Natural killer cell (primary cell): ENCODE measurements at regions not wholly inside any gene's neighbourhood (a gene's known extent, or its start where the extent isn't known, plus 50 kb on each side); places are given as distances from the start of the nearest gene placed in this dataset.

Source experiments
- ATAC-seq, 3 donors: fragments of 150-1000 bp in 2 of 3; fragments of 200-7000 bp in 1 of 3; cut with Tn5 transposase; 1 replicate in 1 of 3; 2 replicates in 2 of 3; pipeline ENCODE4 v1.10.0; 2021; ENCODE audit warnings: mild to moderate bottlenecking in 2 of 3, moderate library complexity in 2 of 3
- DNase-seq, 2 donors: peaks; one replicate each; pipeline versions ENCODE4 v3.0.0 to v3.0.0-alpha.2; 2013 to 2021; ENCODE audit warnings: mixed read lengths in 1 of 2
- H3K27ac ChIP-seq: one replicate; pipeline ENCODE4 v1.5.1; 2013; ENCODE audit warnings: mild to moderate bottlenecking, low read length
- H3K27me3 ChIP-seq: one replicate; pipeline ENCODE4 v1.6.1; 2013; ENCODE audit warnings: low read length; ENCODE audit not compliant: control insufficient read depth, insufficient read depth
- H3K36me3 ChIP-seq: one replicate; pipeline ENCODE4 v1.6.1; 2013; ENCODE audit warnings: low read length; ENCODE audit not compliant: control insufficient read depth, insufficient read depth
- H3K4me1 ChIP-seq: one replicate; pipeline ENCODE4 v1.6.1; 2013; ENCODE audit warnings: low read length; ENCODE audit not compliant: control insufficient read depth, insufficient read depth
- H3K4me3 ChIP-seq: one replicate; pipeline ENCODE4 v1.5.1; 2013; ENCODE audit warnings: low read length
- H3K9me3 ChIP-seq: one replicate; pipeline ENCODE4 v1.6.1; 2013; ENCODE audit warnings: low read length; ENCODE audit not compliant: control insufficient read depth, insufficient read depth
- H3K27ac Mint-ChIP-seq, 2 donors: one replicate each; pipeline ENCODE4 v1.8.0; 2022; ENCODE audit warnings: mild to moderate bottlenecking in 2 of 2, mixed read lengths in 2 of 2, moderate library complexity in 1 of 2
- H3K27me3 Mint-ChIP-seq, 2 donors: one replicate each; pipeline ENCODE4 v1.8.0; 2022; ENCODE audit warnings: low read depth in 2 of 2, mixed read lengths in 2 of 2
- H3K36me3 Mint-ChIP-seq: one replicate; pipeline ENCODE4 v1.8.0; 2022; ENCODE audit warnings: mixed read lengths
- H3K4me1 Mint-ChIP-seq, 2 donors: one replicate each; pipeline ENCODE4 v1.8.0; 2022; ENCODE audit warnings: mixed read lengths in 2 of 2
- H3K4me3 Mint-ChIP-seq: one replicate; pipeline ENCODE4 v1.8.0; 2022; ENCODE audit warnings: mild to moderate bottlenecking, moderate library complexity, mixed read lengths
- H3K9me3 Mint-ChIP-seq, 2 donors: one replicate each; pipeline ENCODE4 v1.8.0; 2022; ENCODE audit warnings: mixed read lengths in 2 of 2
- CTCF ChIP-seq: fragments of 200-600 bp; IDR thresholded peaks from one replicate; pipeline ENCODE4 v1.8.0; 2022; ENCODE audit warnings: antibody characterized with exemption
- WGBS: methylation state at CpG from one replicate; pipeline ENCODE4 v1.1.7; 2013; ENCODE audit warnings: missing lambda C conversion rate; ENCODE audit not compliant: insufficient coverage; 5-methylcytosine and 5-hydroxymethylcytosine counted together
- intact Hi-C: fragments of 100-400 bp; cut with micrococcal nuclease; formaldehyde crosslinking; loops from one replicate; pipeline ENCODE4 v1.14.2; 2022

- Histone ChIP-seq H3K36me3 (no peaks in the 10 kb centered on the region), H3K27me3 (no peaks in the 10 kb centered on the region), H3K27ac (no peak overlapping the region), H3K4me3 (no peak overlapping the region), H3K4me1 (peaks cover 39% of the 10 kb centered on the region), H3K9me3 (no peaks in the 10 kb centered on the region)
- ATAC-seq (no peak), DNase-seq (no peak)
- Mint-ChIP-seq H3K4me3 (no peak overlapping the region), H3K36me3 (no peaks in the 10 kb centered on the region), H3K27me3 (no peaks in the 10 kb centered on the region), H3K9me3 (no peaks in the 10 kb centered on the region), H3K4me1 (peaks cover 45 to 47% of the 10 kb centered on the region in 2 donors), H3K27ac (peak overlapping the region in 1 of 2 donors; percentile 38)
- intact Hi-C loops, result loop anchor here (10.0 kb wide), 1 partner anchor 52 kb away; no protein-coding TSS in a partner anchor
- no peak for TF ChIP-seq CTCF
- WGBS, result 94% methylated on average over 8 of the region's 8 CpGs
Measured at GRCh38 chr20:53876470-53876869, 193.9 kb downstream of the BCAS1 start.

GRCh38 chr20:53875452-53875851 is 194.9 kb downstream of the BCAS1 start:
- Mint-ChIP-seq H3K9me3 (no peaks in the 10 kb centered on the region), H3K27me3 (no peaks in the 10 kb centered on the region), H3K4me1 (peaks cover 47 to 49% of the 10 kb centered on the region in 2 donors), H3K36me3 (no peaks in the 10 kb centered on the region), H3K27ac (no peak overlapping the region), H3K4me3 (no peak overlapping the region)
- DNase-seq (no peak), ATAC-seq (peak in 1 of 3 donors; percentile 57)
- 92% methylated on average over 14 of the region's 14 CpGs for WGBS
- TF ChIP-seq CTCF, result no peak
- no peaks in the 10 kb centered on the region for H3K36me3 ChIP-seq
- H3K4me1 ChIP-seq, result peaks cover 37% of the 10 kb centered on the region
- intact Hi-C loops, result loop anchor here (10.0 kb wide), 1 partner anchor 51 kb away; no protein-coding TSS in a partner anchor
- no peak overlapping the region for H3K4me3 ChIP-seq
- no peak overlapping the region for H3K27ac ChIP-seq
- H3K27me3 ChIP-seq, result no peaks in the 10 kb centered on the region
- no peaks in the 10 kb centered on the region for H3K9me3 ChIP-seq

- WGBS, result 92% methylated on average over 1 of the region's 1 CpG
- no peaks in the 10 kb centered on the region for H3K9me3 Mint-ChIP-seq
- ATAC-seq (no peak), DNase-seq (no peak)
- H3K27ac Mint-ChIP-seq, result no peak overlapping the region
- no peak overlapping the region for H3K27ac ChIP-seq
- H3K36me3 ChIP-seq, result no peaks in the 10 kb centered on the region
- no peaks in the 10 kb centered on the region for H3K9me3 ChIP-seq
- H3K4me1 ChIP-seq, result peaks cover 36% of the 10 kb centered on the region
- no peak overlapping the region for H3K4me3 Mint-ChIP-seq
- intact Hi-C loops, result loop anchor here (5.0 to 10.0 kb wide), 2 partner anchors 50 to 122 kb away; no protein-coding TSS in a partner anchor
- peaks cover 41 to 48% of the 10 kb centered on the region in 2 donors for H3K4me1 Mint-ChIP-seq
- H3K4me3 ChIP-seq, result no peak overlapping the region
- H3K27me3 ChIP-seq, result no peaks in the 10 kb centered on the region
- TF ChIP-seq CTCF, result no peak
- no peaks in the 10 kb centered on the region for H3K27me3 Mint-ChIP-seq
- no peaks in the 10 kb centered on the region for H3K36me3 Mint-ChIP-seq
Measured at GRCh38 chr20:53874706-53875105, 195.7 kb downstream of the BCAS1 start.

GRCh38 chr20:53874104-53874503 is 196.3 kb downstream of the BCAS1 start:
- DNase-seq (no peak), ATAC-seq (no peak)
- H3K36me3 ChIP-seq, result no peaks in the 10 kb centered on the region
- Mint-ChIP-seq H3K4me1 (peaks cover 41 to 48% of the 10 kb centered on the region in 2 donors), H3K9me3 (no peaks in the 10 kb centered on the region), H3K36me3 (no peaks in the 10 kb centered on the region), H3K27me3 (no peaks in the 10 kb centered on the region), H3K27ac (no peak overlapping the region), H3K4me3 (no peak overlapping the region)
- peaks cover 36% of the 10 kb centered on the region for H3K4me1 ChIP-seq
- no peaks in the 10 kb centered on the region for H3K27me3 ChIP-seq
- TF ChIP-seq CTCF, result no peak
- no peaks in the 10 kb centered on the region for H3K9me3 ChIP-seq
- 96% methylated on average over 6 of the region's 7 CpGs for WGBS
- intact Hi-C loops, result loop anchor here (5.0 to 10.0 kb wide), 2 partner anchors 49 to 122 kb away; no protein-coding TSS in a partner anchor
- H3K27ac ChIP-seq, result no peak overlapping the region
- no peak overlapping the region for H3K4me3 ChIP-seq
